VCaP (cell line): ENCODE measurements at regions not wholly inside any gene's neighbourhood (a gene's known extent, or its start where the extent isn't known, plus 50 kb on each side); places are given as distances from the start of the nearest gene placed in this dataset.

ENCODE experiments used
- H3K27ac ChIP-seq: fragments of 450-650 bp; 2 replicates; pipeline ENCODE4 v1.5.1; 2017
- CTCF ChIP-seq: fragments of 450-650 bp; conservative IDR thresholded peaks from 2 replicates; pipeline ENCODE4 v1.5.1; 2017; ENCODE audit warnings: mild to moderate bottlenecking, moderate library complexity

GRCh38 chr5:3511934-3512333 lies 83.7 kb upstream of the IRX1 start:
- TF ChIP-seq CTCF: no peak
- no peak overlapping the region for H3K27ac ChIP-seq

- TF ChIP-seq CTCF: no peak
- H3K27ac ChIP-seq: no peak overlapping the region
Measured at GRCh38 chr5:3511519-3511918, 84.1 kb upstream of the IRX1 start.

GRCh38 chr5:3510642-3511417 lies 84.8 kb upstream of the IRX1 start:
- no peak overlapping the region for H3K27ac ChIP-seq
- no peak for TF ChIP-seq CTCF

GRCh38 chr5:3509290-3509689 lies 86.3 kb upstream of the IRX1 start:
- no peak overlapping the region for H3K27ac ChIP-seq
- no peak; the same call in 1 of the 2 replicates for TF ChIP-seq CTCF

- no peak for TF ChIP-seq CTCF
- H3K27ac ChIP-seq: no peak overlapping the region
Measured at GRCh38 chr5:3508395-3508794, 87.2 kb upstream of the IRX1 start.

GRCh38 chr5:3490957-3491507 lies 104.6 kb upstream of the IRX1 start:
- no peak for TF ChIP-seq CTCF
- no peak overlapping the region for H3K27ac ChIP-seq

- TF ChIP-seq CTCF: no peak
- no peak overlapping the region for H3K27ac ChIP-seq
Measured at GRCh38 chr5:3489239-3489843, 106.3 kb upstream of the IRX1 start.
